ENCODE measurements at regions not wholly inside any gene's neighbourhood (a gene's known extent, or its start where the extent isn't known, plus 50 kb on each side); places are given as distances from the start of the nearest gene placed in this dataset.

DNA sequence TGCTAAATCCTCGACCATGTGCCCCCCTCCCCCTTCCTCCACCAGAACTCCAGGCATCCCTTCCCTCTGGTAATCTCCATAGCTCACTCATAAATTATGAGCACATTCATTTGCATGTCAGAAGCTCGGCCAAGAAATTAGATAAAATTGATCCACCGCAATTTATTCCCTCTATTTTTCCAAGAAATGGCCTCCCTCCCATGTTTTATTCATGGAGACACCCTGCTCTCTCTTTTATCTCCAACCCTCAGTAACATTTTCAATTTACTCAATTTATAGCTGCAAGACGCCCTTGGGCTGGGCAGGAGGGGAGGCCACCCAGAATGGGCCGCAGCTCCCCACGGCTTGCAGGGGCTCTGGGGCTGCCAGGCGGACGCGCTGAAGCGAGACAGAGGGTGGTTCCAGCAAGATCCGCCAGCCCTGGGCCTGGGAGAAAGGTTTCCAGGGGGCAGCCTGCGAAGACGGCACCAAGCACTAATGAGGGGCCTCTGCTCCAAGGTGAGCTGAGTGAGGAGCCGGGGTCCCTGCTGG lies 54.7 kb upstream of the ZNF423 start:
- in situ Hi-C loops (cut with HindIII; ENCODE audit: low pct_unique_long_range_greater_than_20kb, low sequenced_read_pairs): no loop called here
- Histone ChIP-seq H3K4me3 (ENCODE audit: low read depth in 2 of 2, low read length in 2 of 2) (no peak overlapping the region), H3K9me3 (ENCODE audit: control insufficient read depth, insufficient read depth, low read depth, low read length) (no peaks in the 10 kb centered on the region), H3K4me1 (ENCODE audit: control insufficient read depth, insufficient read depth, low read length) (no peaks in the 10 kb centered on the region), H3K27ac (ENCODE audit: low read length) (no peak overlapping the region), H3K36me3 (ENCODE audit: control insufficient read depth, insufficient read depth, low read length) (no peaks in the 10 kb centered on the region), H3K27me3 (ENCODE audit: control insufficient read depth, insufficient read depth, low read length) (no peaks in the 10 kb centered on the region; the same call in 1 of the 2 replicates)
- no TSS peak for BruUV-seq (replicated peaks)
- no peak for DNase-seq (ENCODE audit: low read depth, low spot score)
- intact Hi-C loops (cut with micrococcal nuclease; ENCODE audit: unreplicated experiment): no loop called here
- TF ChIP-seq POLR2AphosphoS5 (IDR thresholded peaks at IDR 0.05; ENCODE audit: low read depth, low read length) (no peak), SIN3A (IDR thresholded peaks at IDR 0.05; ENCODE audit: borderline replicate concordance, insufficient read depth, low read depth, low read length) (no peak), TCF7L2 (IDR thresholded peaks at IDR 0.05; ENCODE audit: low read depth, low read length) (no peak)
- TF ChIP-seq, protein P1, sequence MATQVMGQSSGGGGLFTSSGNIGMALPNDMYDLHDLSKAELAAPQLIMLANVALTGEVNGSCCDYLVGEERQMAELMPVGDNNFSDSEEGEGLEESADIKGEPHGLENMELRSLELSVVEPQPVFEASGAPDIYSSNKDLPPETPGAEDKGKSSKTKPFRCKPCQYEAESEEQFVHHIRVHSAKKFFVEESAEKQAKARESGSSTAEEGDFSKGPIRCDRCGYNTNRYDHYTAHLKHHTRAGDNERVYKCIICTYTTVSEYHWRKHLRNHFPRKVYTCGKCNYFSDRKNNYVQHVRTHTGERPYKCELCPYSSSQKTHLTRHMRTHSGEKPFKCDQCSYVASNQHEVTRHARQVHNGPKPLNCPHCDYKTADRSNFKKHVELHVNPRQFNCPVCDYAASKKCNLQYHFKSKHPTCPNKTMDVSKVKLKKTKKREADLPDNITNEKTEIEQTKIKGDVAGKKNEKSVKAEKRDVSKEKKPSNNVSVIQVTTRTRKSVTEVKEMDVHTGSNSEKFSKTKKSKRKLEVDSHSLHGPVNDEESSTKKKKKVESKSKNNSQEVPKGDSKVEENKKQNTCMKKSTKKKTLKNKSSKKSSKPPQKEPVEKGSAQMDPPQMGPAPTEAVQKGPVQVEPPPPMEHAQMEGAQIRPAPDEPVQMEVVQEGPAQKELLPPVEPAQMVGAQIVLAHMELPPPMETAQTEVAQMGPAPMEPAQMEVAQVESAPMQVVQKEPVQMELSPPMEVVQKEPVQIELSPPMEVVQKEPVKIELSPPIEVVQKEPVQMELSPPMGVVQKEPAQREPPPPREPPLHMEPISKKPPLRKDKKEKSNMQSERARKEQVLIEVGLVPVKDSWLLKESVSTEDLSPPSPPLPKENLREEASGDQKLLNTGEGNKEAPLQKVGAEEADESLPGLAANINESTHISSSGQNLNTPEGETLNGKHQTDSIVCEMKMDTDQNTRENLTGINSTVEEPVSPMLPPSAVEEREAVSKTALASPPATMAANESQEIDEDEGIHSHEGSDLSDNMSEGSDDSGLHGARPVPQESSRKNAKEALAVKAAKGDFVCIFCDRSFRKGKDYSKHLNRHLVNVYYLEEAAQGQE (IDR thresholded peaks at IDR 0.05; ENCODE audit: insufficient read depth in 1 of 2, low read depth in 2 of 2, low read length in 1 of 2): no peak
- TF ChIP-seq, protein P2, sequence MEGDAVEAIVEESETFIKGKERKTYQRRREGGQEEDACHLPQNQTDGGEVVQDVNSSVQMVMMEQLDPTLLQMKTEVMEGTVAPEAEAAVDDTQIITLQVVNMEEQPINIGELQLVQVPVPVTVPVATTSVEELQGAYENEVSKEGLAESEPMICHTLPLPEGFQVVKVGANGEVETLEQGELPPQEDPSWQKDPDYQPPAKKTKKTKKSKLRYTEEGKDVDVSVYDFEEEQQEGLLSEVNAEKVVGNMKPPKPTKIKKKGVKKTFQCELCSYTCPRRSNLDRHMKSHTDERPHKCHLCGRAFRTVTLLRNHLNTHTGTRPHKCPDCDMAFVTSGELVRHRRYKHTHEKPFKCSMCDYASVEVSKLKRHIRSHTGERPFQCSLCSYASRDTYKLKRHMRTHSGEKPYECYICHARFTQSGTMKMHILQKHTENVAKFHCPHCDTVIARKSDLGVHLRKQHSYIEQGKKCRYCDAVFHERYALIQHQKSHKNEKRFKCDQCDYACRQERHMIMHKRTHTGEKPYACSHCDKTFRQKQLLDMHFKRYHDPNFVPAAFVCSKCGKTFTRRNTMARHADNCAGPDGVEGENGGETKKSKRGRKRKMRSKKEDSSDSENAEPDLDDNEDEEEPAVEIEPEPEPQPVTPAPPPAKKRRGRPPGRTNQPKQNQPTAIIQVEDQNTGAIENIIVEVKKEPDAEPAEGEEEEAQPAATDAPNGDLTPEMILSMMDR (IDR thresholded peaks at IDR 0.05): no peak
- ChIA-PET POLR2A (no interaction called here), CTCF (no interaction called here)
- no peak for ATAC-seq

DNA sequence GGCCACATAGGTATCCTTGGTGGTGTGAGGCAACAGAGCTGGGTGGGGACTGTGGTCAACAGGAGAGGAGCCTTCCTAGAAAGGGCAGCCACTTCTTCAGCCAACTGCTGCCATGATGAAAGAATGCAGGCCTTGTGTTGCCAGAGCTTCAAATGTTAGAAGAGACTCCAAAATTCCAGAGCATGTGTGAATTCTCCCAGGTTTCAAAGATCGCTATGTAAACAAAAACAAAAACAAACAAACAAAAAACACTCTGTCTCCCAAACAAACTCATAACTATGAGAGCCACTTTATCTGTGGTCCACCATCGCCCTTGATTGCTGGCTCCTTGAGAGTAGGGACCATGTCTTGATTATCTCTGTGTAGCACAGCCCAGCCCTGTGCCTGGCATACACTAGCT lies 55.5 kb upstream of the ZNF423 start:
- ATAC-seq (no peak), DNase-seq (ENCODE audit: low read depth, low spot score) (no peak)
- intact Hi-C loops (cut with micrococcal nuclease; ENCODE audit: unreplicated experiment): no loop called here
- Histone ChIP-seq H3K4me3 (ENCODE audit: low read depth in 2 of 2, low read length in 2 of 2) (no peak overlapping the region), H3K9me3 (ENCODE audit: control insufficient read depth, insufficient read depth, low read depth, low read length) (no peaks in the 10 kb centered on the region), H3K27me3 (ENCODE audit: control insufficient read depth, insufficient read depth, low read length) (no peaks in the 10 kb centered on the region; the same call in 1 of the 2 replicates), H3K36me3 (ENCODE audit: control insufficient read depth, insufficient read depth, low read length) (no peaks in the 10 kb centered on the region), H3K4me1 (ENCODE audit: control insufficient read depth, insufficient read depth, low read length) (no peaks in the 10 kb centered on the region), H3K27ac (ENCODE audit: low read length) (no peak overlapping the region)
- ChIA-PET CTCF (no interaction called here), POLR2A (no interaction called here)
- BruUV-seq (replicated peaks): no TSS peak
- TF ChIP-seq SIN3A (IDR thresholded peaks at IDR 0.05; ENCODE audit: borderline replicate concordance, insufficient read depth, low read depth, low read length) (no peak), TCF7L2 (IDR thresholded peaks at IDR 0.05; ENCODE audit: low read depth, low read length) (no peak), POLR2AphosphoS5 (IDR thresholded peaks at IDR 0.05; ENCODE audit: low read depth, low read length) (no peak)
- TF ChIP-seq, protein P1 (IDR thresholded peaks at IDR 0.05; ENCODE audit: insufficient read depth in 1 of 2, low read depth in 2 of 2, low read length in 1 of 2): no peak
- TF ChIP-seq, protein P2 (IDR thresholded peaks at IDR 0.05): no peak
- in situ Hi-C loops (cut with HindIII; ENCODE audit: low pct_unique_long_range_greater_than_20kb, low sequenced_read_pairs): no loop called here
